Astrocyte (in vitro differentiated cells and primary cell): ENCODE measurements at regions not wholly inside any gene's neighbourhood (a gene's known extent, or its start where the extent isn't known, plus 50 kb on each side); places are given as distances from the start of the nearest gene placed in this dataset.

ENCODE experiments used
- EZH2 ChIP-seq: IDR thresholded peaks from 2 replicates; pipeline ENCODE4 v1.6.1; 2012; ENCODE audit warnings: mild to moderate bottlenecking, low read length, inconsistent platforms; ENCODE audit not compliant: insufficient read depth
- TF ChIP-seq, protein P1 (sequence below): IDR thresholded peaks from 2 replicates; pipeline ENCODE4 v1.5.1; 2011; ENCODE audit warnings: low read depth, mild to moderate bottlenecking, inconsistent platforms, low read length, moderate library complexity; ENCODE audit not compliant: insufficient read depth

GRCh38 chr9:75230469-75230868 lies 142.2 kb downstream of the OSTF1 start:
- TF ChIP-seq, protein P1, sequence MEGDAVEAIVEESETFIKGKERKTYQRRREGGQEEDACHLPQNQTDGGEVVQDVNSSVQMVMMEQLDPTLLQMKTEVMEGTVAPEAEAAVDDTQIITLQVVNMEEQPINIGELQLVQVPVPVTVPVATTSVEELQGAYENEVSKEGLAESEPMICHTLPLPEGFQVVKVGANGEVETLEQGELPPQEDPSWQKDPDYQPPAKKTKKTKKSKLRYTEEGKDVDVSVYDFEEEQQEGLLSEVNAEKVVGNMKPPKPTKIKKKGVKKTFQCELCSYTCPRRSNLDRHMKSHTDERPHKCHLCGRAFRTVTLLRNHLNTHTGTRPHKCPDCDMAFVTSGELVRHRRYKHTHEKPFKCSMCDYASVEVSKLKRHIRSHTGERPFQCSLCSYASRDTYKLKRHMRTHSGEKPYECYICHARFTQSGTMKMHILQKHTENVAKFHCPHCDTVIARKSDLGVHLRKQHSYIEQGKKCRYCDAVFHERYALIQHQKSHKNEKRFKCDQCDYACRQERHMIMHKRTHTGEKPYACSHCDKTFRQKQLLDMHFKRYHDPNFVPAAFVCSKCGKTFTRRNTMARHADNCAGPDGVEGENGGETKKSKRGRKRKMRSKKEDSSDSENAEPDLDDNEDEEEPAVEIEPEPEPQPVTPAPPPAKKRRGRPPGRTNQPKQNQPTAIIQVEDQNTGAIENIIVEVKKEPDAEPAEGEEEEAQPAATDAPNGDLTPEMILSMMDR = no peak
- TF ChIP-seq EZH2 = no peak
